ENCODE measurements at regions not wholly inside any gene's neighbourhood (a gene's known extent, or its start where the extent isn't known, plus 50 kb on each side); places are given as distances from the start of the nearest gene placed in this dataset.

DNA sequence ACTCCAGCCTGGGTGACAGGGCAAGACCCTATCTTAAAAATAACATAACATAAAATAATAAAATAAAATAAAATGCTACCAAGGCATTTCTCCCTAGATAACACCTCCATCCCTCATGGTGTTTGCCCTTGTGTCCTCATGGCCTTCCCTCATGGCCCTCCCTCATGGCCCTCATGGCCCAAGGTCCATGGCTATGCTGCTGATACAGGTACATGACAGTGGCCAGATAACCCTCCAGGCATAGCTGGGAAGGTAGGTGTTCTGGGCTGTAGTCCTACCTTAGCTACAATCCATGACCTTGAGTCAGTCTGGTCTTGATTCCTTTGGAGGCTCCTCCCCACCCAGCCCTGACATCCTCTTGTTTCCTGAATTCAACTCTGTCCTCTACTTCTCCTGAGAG, 75.2 kb downstream of the PJA1 start:
- peaks cover 3% of the 10 kb centered on the region; the same call in 1 of the 2 replicates for H3K4me1 ChIP-seq (ENCODE audit: control insufficient read depth, insufficient read depth, low read length)
- no peak overlapping the region for H2AFZ ChIP-seq (replicated peaks; ENCODE audit: low read length, poor library complexity)
- no peaks in the 10 kb centered on the region for H3K79me1 ChIP-seq (ENCODE audit: low read depth in 1 of 2, low read length in 2 of 2)
- H4K20me1 ChIP-seq (ENCODE audit: insufficient read depth, low read length), result no peaks in the 10 kb centered on the region
- in situ Hi-C loops (cut with MboI; ENCODE audit: low sequenced_read_pairs), result no loop called here
- no peak overlapping the region for H3K14ac ChIP-seq (replicated peaks; ENCODE audit: low read depth, low read length)
- intact Hi-C loops (cut with micrococcal nuclease), result no loop called here
- H3K18ac ChIP-seq (ENCODE audit: low read depth, low read length), result no peak overlapping the region
- ChIA-PET POLR2A (ENCODE audit: unreplicated experiment) (no interaction called here), CTCF (no interaction called here)
- no peaks in the 10 kb centered on the region for H3K9me1 ChIP-seq (ENCODE audit: insufficient read depth, low read length)
- H4K5ac ChIP-seq (ENCODE audit: low read depth, low read length), result no peak overlapping the region
- no peak for DNase-seq
- H2BK5ac ChIP-seq (ENCODE audit: low read depth, low read length, poor library complexity, severe bottlenecking), result no peak overlapping the region
- H3K27ac ChIP-seq (ENCODE audit: insufficient read depth, low read length), result no peak overlapping the region
- H3K4me3 ChIP-seq (ENCODE audit: insufficient read depth, low read depth, low read length), result no peak overlapping the region
- no peak overlapping the region for H2BK20ac ChIP-seq (ENCODE audit: low read depth, low read length)
- no peak overlapping the region for H3K4me2 ChIP-seq (ENCODE audit: low read depth, low read length)
- H2BK120ac ChIP-seq (ENCODE audit: low read depth, low read length), result no peak overlapping the region
- H3K27me3 ChIP-seq (ENCODE audit: control insufficient read depth, insufficient read depth, low read length), result peaks cover 41% of the 10 kb centered on the region
- H4K91ac ChIP-seq (ENCODE audit: insufficient read depth, low read depth, low read length), result no peak overlapping the region
- BruUV-seq (replicated peaks), result no TSS peak
- H4K8ac ChIP-seq (ENCODE audit: low read depth in 2 of 2, low read length in 2 of 2), result no peak overlapping the region
- dilution Hi-C loops (cut with HindIII; ENCODE audit: low sequenced_read_pairs, unreplicated experiment), result no loop called here
- no peak overlapping the region for H3K4ac ChIP-seq (ENCODE audit: low read depth, low read length)
- H3K23ac ChIP-seq (ENCODE audit: low read depth, low read length), result no peak overlapping the region
- H3K56ac ChIP-seq (ENCODE audit: extremely low read depth, insufficient read depth, low read length), result no peak overlapping the region
- H3K9ac ChIP-seq (ENCODE audit: low read depth, low read length), result no peak overlapping the region
- H3K36me3 ChIP-seq (ENCODE audit: control insufficient read depth, insufficient read depth, low read length), result no peaks in the 10 kb centered on the region
- no peaks in the 10 kb centered on the region for H3K9me3 ChIP-seq (ENCODE audit: control insufficient read depth, insufficient read depth, low read length)
- H2AK5ac ChIP-seq (ENCODE audit: low read depth, low read length), result no peak overlapping the region
- TF ChIP-seq RCOR1 (IDR thresholded peaks at IDR 0.05; ENCODE audit: insufficient replicate concordance, low read length) (no peak), MAZ (IDR thresholded peaks at IDR 0.05; ENCODE audit: borderline replicate concordance, low read depth, low read length) (no peak), RFX5 (IDR thresholded peaks at IDR 0.05; ENCODE audit: low read depth, low read length) (no peak)
- ATAC-seq (ENCODE audit: low read depth), result no peak
- no peak overlapping the region for H2BK15ac ChIP-seq (ENCODE audit: low read depth, low read length)
- no peak overlapping the region for H2AK9ac ChIP-seq (replicated peaks; ENCODE audit: low read depth, low read length, poor library complexity)

Data from IMR-90 (cell line).